ENCODE measurements at regions not wholly inside any gene's neighbourhood (a gene's known extent, or its start where the extent isn't known, plus 50 kb on each side); places are given as distances from the start of the nearest gene placed in this dataset.
"Not testable (repeated sequence)": the region's sequence is repeated elsewhere in the genome, so short reads cannot be mapped to it uniquely, and the experiment has no call there.

DNA sequence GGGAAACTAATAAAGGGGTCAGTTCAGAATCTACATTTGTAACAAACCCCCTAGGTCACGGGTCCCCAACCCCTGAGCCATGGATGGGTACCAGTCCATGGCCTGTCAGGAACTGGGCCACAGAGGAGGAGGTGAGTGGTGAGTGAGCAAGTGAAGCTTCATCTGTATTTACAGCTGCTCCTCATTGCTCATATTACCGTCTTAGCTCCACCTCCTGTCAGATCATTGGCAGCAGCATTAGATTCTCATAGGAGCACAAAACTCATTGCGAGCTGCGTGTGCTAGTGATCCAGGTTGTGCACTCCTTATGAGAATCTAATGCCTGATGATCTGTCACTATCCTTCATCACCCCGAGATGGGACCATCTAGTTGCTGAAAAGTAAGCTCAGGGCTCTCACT, 88.4 kb upstream of the MPP7 start:
- DNase-seq (ENCODE audit: low read depth in 2 of 2): no peak

DNA sequence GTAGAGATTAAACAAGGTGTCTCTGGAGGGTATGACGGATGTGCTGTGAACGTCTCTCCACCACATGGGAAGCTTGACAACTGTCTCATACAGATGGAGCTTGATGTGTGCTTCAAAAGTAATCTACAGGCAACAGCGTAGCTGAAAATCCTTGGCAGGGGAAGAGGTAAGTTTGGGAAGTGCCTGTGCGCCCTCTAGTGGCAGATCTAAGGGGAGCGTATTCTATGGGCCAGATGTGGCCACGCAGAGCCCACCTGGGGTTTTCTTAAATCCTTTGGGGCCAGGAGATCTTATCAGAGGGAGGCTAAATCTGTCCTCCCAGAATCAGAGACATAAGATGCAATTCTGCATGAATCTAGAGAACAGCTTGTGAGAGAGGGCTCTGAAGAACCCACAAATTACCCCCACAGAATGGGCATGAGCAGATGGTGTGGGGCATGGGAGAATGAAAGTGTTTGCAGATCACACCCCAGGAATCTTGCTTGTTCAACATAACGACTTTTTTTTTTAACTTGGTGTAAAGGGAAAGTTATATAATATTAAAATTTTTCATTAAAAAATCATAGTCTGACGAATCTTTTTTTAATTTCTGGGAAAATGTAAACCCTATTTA, 91.2 kb upstream of the MPP7 start:
- DNase-seq (ENCODE audit: low read depth in 2 of 2): peak; percentile 50 to 51

DNA sequence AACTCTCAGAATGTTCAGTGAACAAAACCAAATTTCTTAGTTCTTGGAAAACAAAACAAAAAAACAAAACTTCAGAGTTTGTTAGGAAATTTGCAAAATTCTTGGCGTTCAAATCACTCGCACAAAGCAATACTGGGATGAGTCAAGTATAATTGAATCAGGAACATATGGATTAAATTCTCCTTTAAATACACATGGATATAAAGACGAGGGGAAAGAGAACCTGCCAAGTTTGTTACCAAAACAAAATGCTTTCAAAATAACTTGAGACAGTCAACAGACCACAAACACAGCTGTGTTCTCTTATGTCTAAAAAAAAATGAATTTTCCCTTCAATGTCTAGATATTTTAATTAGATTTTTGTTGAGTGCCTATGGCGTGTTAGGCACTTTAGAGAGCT, 93.5 kb upstream of the MPP7 start:
- no peak for DNase-seq (ENCODE audit: low read depth in 2 of 2)

DNA sequence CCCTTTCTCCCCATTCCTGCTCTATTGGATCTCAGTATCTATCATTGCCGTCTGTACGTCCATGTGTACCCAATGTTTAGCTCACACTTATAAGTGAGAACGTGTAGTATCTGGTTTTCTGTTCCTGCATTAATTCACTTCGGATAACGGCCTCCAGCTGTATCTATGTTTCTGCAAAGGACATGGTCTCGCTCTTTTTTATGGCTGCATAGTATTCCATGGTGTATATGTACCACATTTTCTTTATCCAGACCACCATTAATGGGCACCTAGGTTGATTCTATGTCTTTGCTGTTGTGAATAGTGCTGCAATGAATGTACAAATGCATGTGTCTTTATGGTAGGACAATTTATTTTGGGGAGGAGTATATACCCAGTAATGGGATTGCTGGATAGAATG, 94.4 kb upstream of the MPP7 start:
- DNase-seq (ENCODE audit: low read depth in 2 of 2): no peak

DNA sequence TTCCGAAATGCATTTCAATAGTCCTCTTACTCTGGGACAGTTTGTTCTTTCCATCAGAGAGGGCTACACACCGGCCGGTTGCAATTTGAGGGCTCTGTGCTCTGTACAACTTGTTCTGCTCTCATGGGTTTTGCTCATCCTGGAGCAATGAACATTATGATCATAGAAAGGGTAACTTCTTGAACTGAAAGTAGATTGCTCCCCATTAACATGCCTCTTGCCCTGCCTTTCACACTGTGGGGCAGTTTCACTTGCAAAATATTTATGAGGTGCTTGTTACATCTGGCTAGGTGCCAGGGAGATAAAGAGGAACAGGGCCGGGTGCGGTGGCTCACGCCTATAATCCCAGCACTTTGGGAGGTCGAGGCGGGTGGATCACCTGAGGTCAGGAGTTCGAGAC, 97.3 kb upstream of the MPP7 start:
- no peak for DNase-seq (ENCODE audit: low read depth in 2 of 2)

DNA sequence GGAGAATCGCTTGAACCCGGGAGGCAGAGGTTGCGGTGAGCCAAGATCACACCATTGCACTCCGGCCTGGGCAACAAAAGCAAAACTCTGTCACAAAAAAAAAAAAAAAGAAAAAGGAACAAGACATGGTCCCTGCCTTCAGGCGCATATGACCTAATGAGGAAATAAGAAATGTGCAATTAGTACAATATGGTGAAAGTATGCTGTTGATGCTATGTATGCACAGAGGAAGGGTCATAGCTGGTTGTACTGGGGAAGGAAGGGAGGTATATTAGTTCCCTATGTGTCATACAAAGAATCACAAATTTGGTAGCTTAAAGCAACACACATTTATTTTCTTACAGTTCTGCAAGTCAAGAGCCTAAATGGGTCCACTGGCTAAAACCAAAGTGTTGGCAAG, 97.8 kb upstream of the MPP7 start:
- no peak for DNase-seq (ENCODE audit: low read depth in 2 of 2)

DNA sequence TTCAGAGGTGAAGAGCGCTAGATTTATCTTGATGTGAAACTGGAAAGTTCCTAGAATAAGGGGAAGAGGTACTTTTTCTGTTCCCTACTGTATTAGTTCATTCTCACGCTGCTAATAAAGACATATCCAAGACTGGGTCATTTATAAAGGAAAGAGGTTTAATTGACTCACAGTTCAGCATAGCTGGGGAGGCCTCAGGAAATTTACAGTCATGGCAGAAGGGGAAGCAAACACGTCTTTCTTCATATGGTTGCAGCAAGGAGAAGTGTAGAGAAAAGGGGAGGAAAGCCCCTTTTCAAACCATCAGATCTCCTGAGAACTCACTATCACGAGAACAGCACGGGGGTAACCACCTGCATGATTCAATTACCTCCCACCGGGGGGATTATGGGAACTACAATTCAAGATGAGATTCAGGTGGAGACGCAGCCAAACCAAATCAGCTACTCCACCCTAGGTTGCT, 99.8 kb upstream of the MPP7 start:
- DNase-seq (ENCODE audit: low read depth in 2 of 2): not testable (repeated sequence)

DNA sequence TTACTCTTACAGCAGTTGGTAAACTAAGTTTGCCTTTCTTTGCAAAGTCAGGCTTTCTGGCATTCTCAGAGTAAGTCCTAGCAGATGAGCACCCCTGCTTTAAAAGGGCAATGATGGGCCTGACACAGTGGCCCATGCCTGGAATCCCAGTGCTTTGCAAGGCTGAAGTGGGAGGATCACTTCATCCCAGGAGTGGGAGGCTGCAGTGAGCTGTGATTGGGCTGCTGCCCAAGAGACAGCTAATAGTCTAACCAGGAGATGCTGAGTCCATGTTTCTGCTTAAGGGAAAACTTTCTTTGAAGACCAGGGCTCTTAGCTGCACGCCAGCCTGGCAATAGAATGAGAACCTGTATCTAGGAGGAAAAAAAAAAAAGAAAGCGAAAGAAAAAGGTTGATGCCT, 100.2 kb upstream of the MPP7 start:
- no peak for DNase-seq (ENCODE audit: low read depth in 2 of 2)

DNA sequence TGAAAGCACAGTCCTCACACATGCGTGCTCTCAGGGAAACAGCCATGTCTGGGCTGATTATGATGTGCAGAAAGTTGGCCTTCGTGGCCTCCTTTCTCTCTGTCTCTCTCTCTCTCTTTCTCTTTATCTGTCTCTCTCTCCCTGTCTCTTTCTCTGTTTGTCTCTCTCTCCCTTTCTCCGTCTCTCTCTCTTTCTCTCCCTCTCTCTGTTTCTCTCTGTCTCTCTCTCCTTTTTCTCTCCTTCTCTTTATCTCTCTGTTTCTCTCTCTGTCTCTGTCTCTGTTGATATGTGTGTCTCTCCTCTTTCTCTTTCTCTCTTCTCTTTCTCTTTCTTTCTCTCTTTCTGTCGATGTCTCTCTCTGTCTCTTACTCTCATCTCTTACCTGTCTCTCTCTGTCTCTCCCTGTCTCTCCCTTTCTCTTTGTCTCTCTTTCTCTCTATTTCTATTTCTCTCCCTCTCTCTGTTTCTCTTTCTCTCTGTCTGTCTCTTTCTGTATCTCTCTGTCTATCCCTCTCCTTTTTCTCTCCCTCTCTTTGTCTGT, 105.4 kb upstream of the MPP7 start:
- DNase-seq (ENCODE audit: low read depth in 2 of 2): no peak

DNA sequence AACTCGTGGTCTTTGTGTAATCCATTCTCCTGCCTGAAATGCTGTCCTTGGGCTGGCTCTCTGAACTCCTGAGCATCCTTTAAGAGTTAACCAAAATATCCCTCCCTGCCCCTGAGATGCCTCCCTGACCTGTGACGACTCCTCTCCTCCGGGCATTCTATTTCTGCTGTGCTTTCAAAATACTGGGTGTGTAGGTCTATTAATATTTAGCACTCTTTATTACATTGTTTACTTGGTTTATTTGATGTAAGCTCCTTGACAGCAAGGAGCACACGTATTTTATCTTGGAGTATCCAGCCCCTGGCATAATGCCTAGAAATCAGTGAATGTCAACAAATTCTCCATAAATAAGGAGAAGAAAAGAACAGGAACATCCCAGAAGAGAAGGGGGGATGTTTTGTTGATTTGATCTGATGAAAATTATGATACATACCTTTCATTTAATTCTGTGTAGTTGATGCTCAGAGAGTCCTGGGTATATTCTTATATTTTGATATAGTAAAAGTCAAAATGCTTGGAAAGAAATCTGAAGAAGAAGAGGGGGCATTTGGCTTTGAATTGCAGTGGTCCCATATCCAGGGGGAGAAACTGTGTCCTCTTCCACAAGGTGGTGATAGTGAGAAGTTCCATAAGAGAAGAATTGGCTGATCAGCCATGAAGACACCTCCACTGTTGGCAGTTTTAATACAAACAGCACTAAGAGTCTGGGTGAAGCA, 107.7 kb upstream of the MPP7 start:
- DNase-seq (ENCODE audit: low read depth in 2 of 2): no peak

DNA sequence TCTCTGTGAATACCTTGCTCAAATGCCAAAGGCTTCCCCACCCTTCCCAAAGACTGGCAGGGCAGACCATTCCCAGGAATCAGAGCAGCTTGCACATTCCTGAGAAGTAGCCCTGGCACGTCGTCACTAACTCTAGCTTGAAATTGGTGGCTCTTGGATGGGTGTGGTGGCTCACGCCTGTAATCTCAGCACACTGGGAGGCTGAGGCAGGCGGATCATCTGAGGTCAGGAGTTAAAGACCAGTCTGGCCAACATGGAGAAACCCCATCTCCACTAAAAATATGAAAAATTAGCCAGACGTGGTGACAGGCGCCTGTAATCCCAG, 108.2 kb upstream of the MPP7 start:
- no peak for DNase-seq (ENCODE audit: low read depth in 2 of 2)

DNA sequence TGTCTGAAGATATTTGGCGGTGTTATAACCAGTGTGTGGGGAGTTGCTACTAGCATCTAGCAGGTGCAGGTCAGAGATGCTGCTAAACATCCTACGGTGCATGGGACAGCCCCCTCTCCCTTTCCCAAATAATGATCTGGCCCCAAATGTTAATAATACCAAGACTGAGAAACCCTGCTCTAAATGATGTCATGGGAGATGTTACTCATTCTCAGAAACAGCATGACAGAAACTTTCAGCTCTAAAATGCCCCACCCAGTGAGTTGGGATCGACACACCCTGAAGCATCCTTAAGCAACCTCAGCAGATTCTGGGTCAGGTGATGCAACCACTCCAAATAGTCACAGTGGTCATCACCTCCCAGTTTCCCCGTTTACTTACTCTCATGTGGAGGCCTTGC, 108.8 kb upstream of the MPP7 start:
- peak; percentile 3 to 23 for DNase-seq (ENCODE audit: low read depth in 2 of 2)

DNA sequence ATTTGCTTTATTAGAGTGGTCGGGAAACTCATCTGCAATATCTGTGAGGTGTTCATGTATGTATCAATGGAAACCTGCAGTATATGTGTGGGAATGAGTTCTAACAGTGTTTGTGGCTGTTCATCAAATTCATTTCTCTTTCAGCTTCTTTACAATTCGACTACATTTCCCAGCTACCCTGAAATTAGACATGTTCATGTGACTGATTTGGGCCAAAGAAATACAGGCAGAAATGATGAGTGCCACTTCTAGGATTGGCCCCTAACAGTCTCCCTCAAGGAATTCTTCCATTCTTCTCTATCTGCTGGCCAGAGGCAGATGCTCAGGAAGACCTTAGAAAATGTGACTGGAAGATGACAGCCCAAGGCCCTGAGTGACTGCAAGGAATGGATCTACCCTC, 114.8 kb upstream of the WAC start:
- DNase-seq (ENCODE audit: low read depth in 2 of 2): no peak

DNA sequence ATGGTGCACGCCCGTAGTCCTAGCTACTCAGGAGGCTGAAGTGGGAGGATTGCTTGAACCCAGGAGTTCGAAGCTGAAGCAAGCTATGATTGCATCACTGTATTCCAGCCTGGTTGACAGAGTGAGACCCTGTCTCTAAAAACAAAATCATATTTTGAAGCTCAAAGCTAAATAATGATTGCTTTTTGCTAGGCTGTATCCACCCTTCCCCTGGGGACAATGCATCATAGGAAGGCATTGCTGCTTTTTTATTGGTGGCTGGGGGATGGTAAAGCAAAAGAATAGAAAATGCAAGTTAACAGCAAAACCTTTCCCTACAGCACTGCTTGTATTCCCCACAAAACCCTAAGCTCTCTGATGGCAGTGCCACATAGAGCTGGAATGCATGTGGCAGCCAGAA, 107.5 kb upstream of the WAC start:
- no peak for DNase-seq (ENCODE audit: low read depth in 2 of 2)

DNA sequence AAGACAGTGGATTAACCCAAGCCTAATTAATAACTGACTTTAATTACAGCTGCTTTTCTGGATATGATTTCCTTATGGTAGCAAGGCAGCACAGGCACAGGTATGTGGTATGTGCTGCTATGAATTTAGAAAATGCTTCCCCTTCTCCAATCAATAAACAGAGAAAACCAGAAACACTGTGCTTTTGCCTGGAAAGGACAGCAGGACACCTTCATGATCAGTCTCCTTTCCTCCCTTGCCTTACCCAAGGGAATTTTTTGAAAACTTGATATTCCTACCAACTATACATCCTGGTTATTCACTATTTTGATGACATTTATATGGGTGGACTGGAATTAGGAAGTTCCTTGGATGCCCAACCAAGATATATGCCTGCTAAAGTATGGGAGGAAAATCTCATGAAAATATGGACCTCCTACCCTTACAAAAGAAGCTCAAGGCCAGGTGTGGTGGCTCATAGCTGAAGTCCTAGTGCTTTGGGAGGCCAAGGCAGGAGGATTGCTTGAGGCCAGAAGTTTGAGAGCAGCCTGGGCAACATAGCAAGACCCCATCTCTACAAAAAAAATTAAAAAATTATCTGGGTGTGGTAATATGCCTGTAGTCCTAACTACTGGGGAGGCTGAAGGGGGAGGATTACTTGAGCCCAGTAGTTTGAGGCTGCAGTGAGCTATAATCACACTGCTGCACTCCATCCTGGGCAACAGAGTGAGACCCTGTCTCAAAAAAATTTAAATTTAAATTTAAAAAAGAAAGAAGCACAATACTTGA, 106.3 kb upstream of the WAC start:
- no peak for DNase-seq (ENCODE audit: low read depth in 2 of 2)

DNA sequence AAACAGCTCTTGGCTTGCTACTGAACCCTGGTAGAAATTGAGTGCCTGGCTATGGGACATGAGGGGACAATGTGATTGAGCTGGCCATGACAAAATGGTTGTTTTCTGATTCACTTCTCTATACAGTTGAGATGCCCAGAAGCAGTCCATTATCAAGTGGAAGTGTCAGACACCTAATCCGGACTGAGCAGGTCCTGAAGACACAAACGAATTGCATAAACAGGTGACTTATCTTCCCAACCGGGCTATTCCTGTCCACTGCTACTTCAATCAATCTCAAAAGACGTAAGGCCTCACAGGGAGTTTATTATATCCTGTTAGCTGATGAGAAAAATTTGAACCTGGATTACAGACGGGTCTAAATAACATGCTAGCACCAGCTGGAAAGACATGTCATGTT, 105.5 kb upstream of the WAC start:
- DNase-seq (ENCODE audit: low read depth in 2 of 2): no peak

DNA sequence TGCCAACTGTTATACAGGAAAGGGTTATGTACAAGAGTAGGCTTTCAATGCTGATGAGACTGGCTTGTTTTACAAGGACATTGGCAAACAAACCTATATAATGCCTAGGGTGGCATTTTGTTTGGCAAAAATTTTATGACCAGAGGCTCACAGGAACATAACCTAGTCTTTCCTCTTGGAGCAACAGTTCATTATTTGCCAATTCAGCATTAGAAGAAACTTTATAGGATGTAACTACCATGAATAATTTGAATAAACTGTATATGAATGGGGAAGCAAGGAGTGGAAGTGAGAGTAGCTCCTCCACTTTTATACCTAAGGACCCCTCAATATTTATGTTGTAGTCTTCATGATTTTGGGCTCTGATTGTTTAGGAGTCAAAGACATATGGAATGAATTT, 103.9 kb upstream of the WAC start:
- DNase-seq (ENCODE audit: low read depth in 2 of 2): no peak

DNA sequence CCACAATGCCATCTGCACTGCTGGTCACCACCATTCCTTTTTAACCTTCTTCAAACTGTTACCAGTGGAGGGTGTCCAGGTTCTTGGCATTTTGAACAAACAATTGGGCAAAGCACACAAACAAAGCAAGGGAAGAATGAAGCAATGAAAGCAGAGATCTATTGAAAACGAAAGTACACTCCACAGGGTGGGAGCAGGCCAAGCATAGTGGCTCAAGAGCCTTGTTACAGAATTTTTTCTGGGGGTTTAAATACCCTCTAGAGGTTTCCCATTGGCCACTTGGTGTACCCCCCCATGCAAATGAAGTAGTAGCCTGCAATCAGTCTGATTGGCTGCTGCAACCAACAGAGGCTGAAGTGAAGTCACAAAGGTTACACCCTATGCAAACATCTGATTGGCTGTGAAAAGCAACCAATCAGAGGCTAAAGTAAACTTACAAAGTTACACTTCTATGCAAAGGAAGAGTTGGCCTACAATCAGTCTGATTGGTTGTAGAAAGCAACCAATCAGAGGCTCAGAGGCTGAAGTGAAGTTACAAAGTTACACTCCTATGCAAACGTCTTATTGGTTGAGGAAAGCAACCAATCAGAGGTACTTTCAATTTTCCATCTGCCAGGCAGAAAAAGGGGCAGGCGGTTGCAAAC, 103.2 kb upstream of the WAC start:
- no peak for DNase-seq (ENCODE audit: low read depth in 2 of 2)

DNA sequence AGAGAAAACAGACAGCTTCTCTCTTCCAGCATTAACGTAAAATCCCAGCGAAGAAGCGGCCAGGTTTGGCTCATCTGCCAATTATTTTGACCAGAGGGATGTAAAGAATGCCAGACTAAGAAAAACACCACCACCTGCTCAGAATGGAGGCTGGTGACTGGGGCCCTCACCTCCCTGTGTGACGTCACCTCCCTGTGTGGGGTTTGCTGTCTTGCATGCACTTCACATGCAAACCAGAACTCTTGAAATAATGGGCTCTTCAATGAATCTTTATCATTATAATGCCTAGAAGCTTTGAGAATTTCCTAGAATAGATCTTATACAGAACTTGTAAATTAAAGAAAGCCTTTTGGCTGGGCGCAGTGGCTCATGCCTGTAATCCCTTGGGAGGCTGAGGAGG, 101.8 kb upstream of the WAC start:
- DNase-seq (ENCODE audit: low read depth in 2 of 2): no peak

DNA sequence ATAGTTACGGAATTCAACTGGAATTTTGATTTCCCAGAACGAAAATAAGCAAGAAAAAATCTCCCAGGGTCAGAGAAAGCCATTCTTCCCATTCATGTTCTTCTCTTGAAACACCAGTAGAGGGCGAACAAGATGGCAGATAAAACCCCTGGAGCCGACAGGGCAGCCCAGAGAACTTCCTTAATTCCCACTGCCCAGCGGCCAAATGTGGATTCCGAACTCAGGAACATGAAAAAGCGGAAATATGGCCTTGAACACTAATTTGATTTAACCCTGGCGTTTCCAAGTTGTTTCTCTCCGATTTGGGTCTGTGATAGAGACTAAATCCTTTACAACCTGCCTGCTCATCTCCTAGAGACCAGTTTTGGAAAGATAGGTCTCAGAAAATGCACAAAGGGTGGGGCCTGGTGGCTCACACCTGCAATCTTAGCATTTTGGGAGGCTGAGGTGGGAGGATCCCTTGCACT, 100.7 kb upstream of the WAC start:
- DNase-seq (ENCODE audit: low read depth in 2 of 2): no peak

DNA sequence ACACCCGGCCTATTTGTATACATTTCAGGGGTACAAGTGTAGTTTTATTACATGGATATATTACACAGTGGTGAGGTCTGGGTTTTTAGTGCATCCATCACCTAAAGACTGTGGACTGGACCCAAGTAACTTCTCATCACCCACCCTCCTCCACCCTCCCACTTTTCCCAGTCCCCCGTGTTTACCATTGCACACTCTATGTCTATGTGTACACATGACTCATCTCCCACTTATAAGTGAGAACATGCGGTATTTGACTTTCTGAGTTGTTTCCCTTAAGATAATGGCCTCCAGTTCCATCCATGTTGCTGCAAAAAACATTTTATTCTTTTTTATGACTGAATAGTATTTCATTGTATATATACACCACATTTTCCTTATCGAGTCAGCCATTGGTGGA, 98.9 kb upstream of the WAC start:
- no peak for DNase-seq (ENCODE audit: low read depth in 2 of 2)

DNA sequence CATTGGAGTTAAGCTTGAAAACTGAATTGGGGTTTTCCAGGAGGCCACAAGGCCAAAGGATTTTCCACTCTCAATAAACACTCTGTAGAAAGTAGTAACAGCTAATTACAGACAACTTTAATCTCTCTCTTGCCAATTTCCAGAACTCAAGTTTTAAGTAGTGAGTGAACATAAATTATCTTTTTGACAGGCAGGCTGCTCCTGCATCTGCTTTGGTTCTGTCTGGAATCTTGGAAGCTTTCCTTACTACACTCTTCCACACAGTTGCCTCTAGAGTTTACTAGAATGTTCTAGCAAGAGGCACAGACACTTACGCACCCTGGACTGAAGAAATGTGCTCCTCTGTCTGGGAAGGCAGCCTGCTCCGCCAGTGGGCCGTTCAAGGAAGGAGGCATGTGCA, 90.5 kb upstream of the WAC start:
- no peak for DNase-seq (ENCODE audit: low read depth in 2 of 2)
